SKM-1 (cell line): ENCODE measurements at regions not wholly inside any gene's neighbourhood (a gene's known extent, or its start where the extent isn't known, plus 50 kb on each side); places are given as distances from the start of the nearest gene placed in this dataset.

ENCODE experiments used
- DNase-seq: peaks from one replicate; lab custom pipeline; 2025; ENCODE audit not compliant: unreplicated experiment; lab: John Stamatoyannopoulos, UW

GRCh38 chr4:14513471-14513870, 488.8 kb upstream of the CPEB2 start:
- DNase-seq, result no peak

GRCh38 chr4:14515556-14515955, 486.7 kb upstream of the CPEB2 start:
- no peak for DNase-seq

GRCh38 chr4:14518136-14518535, 484.1 kb upstream of the CPEB2 start:
- no peak for DNase-seq

- no peak for DNase-seq
Measured at GRCh38 chr4:14520171-14520570, 482.1 kb upstream of the CPEB2 start.

- no peak for DNase-seq
Measured at GRCh38 chr4:14524276-14524675, 478.0 kb upstream of the CPEB2 start.

GRCh38 chr4:14528918-14529317, 473.4 kb upstream of the CPEB2 start:
- no peak for DNase-seq

GRCh38 chr4:14529653-14530052, 472.6 kb upstream of the CPEB2 start:
- peak; percentile 93 for DNase-seq

GRCh38 chr4:14532436-14532835, 469.8 kb upstream of the CPEB2 start:
- DNase-seq, result no peak

- no peak for DNase-seq
Measured at GRCh38 chr4:14539246-14539645, 463.0 kb upstream of the CPEB2 start.

- no peak for DNase-seq
Measured at GRCh38 chr4:14545163-14545562, 457.1 kb upstream of the CPEB2 start.

GRCh38 chr4:14545807-14546206, 456.5 kb upstream of the CPEB2 start:
- DNase-seq, result no peak

GRCh38 chr4:14552119-14552518, 450.2 kb upstream of the CPEB2 start:
- no peak for DNase-seq

GRCh38 chr4:14559646-14560045, 442.6 kb upstream of the CPEB2 start:
- DNase-seq, result no peak

GRCh38 chr4:14560577-14560976, 441.7 kb upstream of the CPEB2 start:
- no peak for DNase-seq

GRCh38 chr4:14562901-14563300, 439.4 kb upstream of the CPEB2 start:
- DNase-seq, result no peak

GRCh38 chr4:14564281-14564680, 438.0 kb upstream of the CPEB2 start:
- DNase-seq, result no peak

GRCh38 chr4:14566518-14566917, 435.8 kb upstream of the CPEB2 start:
- no peak for DNase-seq

GRCh38 chr4:14568351-14568750, 433.9 kb upstream of the CPEB2 start:
- DNase-seq, result no peak

- DNase-seq, result no peak
Measured at GRCh38 chr4:14575289-14575688, 427.0 kb upstream of the CPEB2 start.

- no peak for DNase-seq
Measured at GRCh38 chr4:14575919-14576318, 426.4 kb upstream of the CPEB2 start.

- no peak for DNase-seq
Measured at GRCh38 chr4:14580061-14580460, 422.2 kb upstream of the CPEB2 start.

GRCh38 chr4:14581741-14582140, 420.5 kb upstream of the CPEB2 start:
- DNase-seq, result no peak

- DNase-seq, result no peak
Measured at GRCh38 chr4:14582677-14583076, 419.6 kb upstream of the CPEB2 start.

GRCh38 chr4:14583331-14583730, 418.9 kb upstream of the CPEB2 start:
- DNase-seq, result no peak
